Pancreas (tissue), 10 donors: ENCODE measurements at regions not wholly inside any gene's neighbourhood (a gene's known extent, or its start where the extent isn't known, plus 50 kb on each side); places are given as distances from the start of the nearest gene placed in this dataset.

ENCODE experiments used
- ATAC-seq, 4 donors: fragments of 200-7000 bp; cut with Tn5 transposase; one replicate each; pipeline versions ENCODE4 v1.8.0 to v1.9.1; 2020; ENCODE audit warnings: mild to moderate bottlenecking in 4 of 4, moderate library complexity in 4 of 4
- DNase-seq, 6 donors: peaks; one replicate each; pipeline ENCODE4 v3.0.0-alpha.2; 2020
- FAIRE-seq: peaks from 2 replicates; lab custom pipeline; 2012; peaks lifted over from hg19 to GRCh38; lab: Jason Lieb, UNC
- H3K27ac ChIP-seq, 4 donors: fragments of 200-600 bp; sonication (generic); 1 replicate in 3 of 4; 2 replicates in 1 of 4; pipeline versions ENCODE4 v1.5.0 to v1.8.0; 2020
- H3K27me3 ChIP-seq, 4 donors: fragments of 200-600 bp; one replicate each; pipeline ENCODE4 v1.8.0; 2021
- H3K36me3 ChIP-seq, 3 donors: fragments of 200-600 bp; sonication (generic) in 1 of 3; one replicate each; pipeline versions ENCODE4 v1.5.0 to v1.8.0; 2020 to 2021
- H3K4me1 ChIP-seq, 3 donors: fragments of 200-600 bp; one replicate each; pipeline ENCODE4 v1.8.0; 2021
- H3K4me3 ChIP-seq, 4 donors: fragments of 200-600 bp; sonication (generic) in 2 of 4; one replicate each; pipeline versions ENCODE4 v1.5.0 to v1.8.0; 2020 to 2021
- H3K9me3 ChIP-seq, 4 donors: fragments of 200-600 bp; one replicate each; pipeline ENCODE4 v1.8.0; 2021
- WGBS, 2 donors: extraction: QIAGEN DNeasy Blood & Tissue Kit; methylation state at CpG; one replicate each; pipeline ENCODE4 v1.1.7; 2013; 5-methylcytosine and 5-hydroxymethylcytosine counted together
- intact Hi-C, 3 donors: fragments of 100-400 bp; cut with DNase I; formaldehyde crosslinking; loops; one replicate each; pipeline versions ENCODE4 v1.11.1 to v1.14.2; 2022
- TF ChIP-seq, protein P1 (sequence below), 4 donors: fragments of 200-600 bp; sonication (generic) in 3 of 4; IDR thresholded peaks; one replicate each; pipeline versions ENCODE4 v1.5.0 to v1.8.0; 2021; ENCODE audit warnings: antibody characterized with exemption in 4 of 4
- donor health status: healthy with polysubstance abuse.
- donor health status: DM: no; HTN: no; CAD: no; lungs with moderate emphysema.
- donor health status: DM: no; HTN: no; CAD: no.
- donor health status: control.
- donor health status: control.
- donor health status: Bipolar disorder and iron deficiency.
- donor health status: DM: yes; HTN: yes; CAD: no.
- donor health status: DM: no; HTN: no; CAD: no.
- donor health status: DM: no; HTN: no; CAD: no.
- donor health status: DM: yes; HTN: yes; CAD: no.

- WGBS, 2 donors = 36 to 45% methylated on average over 1 of the region's 1 CpG
- Histone ChIP-seq H3K27me3 (no peaks in the 10 kb centered on the region), H3K4me1 (no peaks in the 10 kb centered on the region), H3K4me3 (no peak overlapping the region), H3K27ac (no peak overlapping the region), H3K9me3 (no peaks in the 10 kb centered on the region), H3K36me3 (no peaks in the 10 kb centered on the region)
- no peak for FAIRE-seq
- TF ChIP-seq, protein P1, sequence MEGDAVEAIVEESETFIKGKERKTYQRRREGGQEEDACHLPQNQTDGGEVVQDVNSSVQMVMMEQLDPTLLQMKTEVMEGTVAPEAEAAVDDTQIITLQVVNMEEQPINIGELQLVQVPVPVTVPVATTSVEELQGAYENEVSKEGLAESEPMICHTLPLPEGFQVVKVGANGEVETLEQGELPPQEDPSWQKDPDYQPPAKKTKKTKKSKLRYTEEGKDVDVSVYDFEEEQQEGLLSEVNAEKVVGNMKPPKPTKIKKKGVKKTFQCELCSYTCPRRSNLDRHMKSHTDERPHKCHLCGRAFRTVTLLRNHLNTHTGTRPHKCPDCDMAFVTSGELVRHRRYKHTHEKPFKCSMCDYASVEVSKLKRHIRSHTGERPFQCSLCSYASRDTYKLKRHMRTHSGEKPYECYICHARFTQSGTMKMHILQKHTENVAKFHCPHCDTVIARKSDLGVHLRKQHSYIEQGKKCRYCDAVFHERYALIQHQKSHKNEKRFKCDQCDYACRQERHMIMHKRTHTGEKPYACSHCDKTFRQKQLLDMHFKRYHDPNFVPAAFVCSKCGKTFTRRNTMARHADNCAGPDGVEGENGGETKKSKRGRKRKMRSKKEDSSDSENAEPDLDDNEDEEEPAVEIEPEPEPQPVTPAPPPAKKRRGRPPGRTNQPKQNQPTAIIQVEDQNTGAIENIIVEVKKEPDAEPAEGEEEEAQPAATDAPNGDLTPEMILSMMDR (IDR thresholded peaks at IDR 0.05) = no peak
- intact Hi-C loops = no loop called here
- DNase-seq = no peak
- ATAC-seq = no peak
Observed at GRCh38 chrX:125952973-125953372, 213.1 kb downstream of the DCAF12L2 start.

DNA sequence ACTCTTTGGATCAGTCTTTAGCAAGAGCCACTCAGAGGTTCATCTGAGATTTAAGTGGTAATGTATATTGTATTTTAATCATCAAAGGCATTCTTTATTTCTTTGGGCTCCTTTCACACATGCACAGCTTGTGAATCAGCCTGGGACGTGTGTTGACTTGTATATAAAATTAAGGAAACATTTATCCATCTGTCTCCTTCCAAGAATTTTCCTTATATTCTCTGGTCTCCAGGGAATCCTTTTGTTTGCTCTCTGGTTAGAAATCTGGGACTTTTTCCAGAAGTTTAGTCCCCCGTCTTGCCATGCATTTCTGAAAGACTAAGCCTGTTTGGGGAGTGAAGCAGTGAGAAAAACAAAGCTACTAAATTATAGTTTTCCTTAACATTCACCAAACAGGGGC is 212.3 kb downstream of the DCAF12L2 start:
- no peak for DNase-seq
- no peak for FAIRE-seq
- no peak overlapping the region for H3K27ac ChIP-seq
- TF ChIP-seq, protein P1 (IDR thresholded peaks at IDR 0.05) = no peak
- no peak overlapping the region for H3K4me3 ChIP-seq
- intact Hi-C loops = no loop called here
- no peaks in the 10 kb centered on the region for H3K9me3 ChIP-seq
- 17 to 18% methylated on average over 2 of the region's 2 CpGs for WGBS, 2 donors
- no peaks in the 10 kb centered on the region for H3K36me3 ChIP-seq
- no peak for ATAC-seq
- no peaks in the 10 kb centered on the region for H3K27me3 ChIP-seq
- H3K4me1 ChIP-seq = no peaks in the 10 kb centered on the region

GRCh38 chrX:125954236-125954635 is 211.9 kb downstream of the DCAF12L2 start:
- Histone ChIP-seq H3K4me1 (no peaks in the 10 kb centered on the region), H3K27ac (no peak overlapping the region), H3K27me3 (no peaks in the 10 kb centered on the region), H3K36me3 (no peaks in the 10 kb centered on the region), H3K9me3 (no peaks in the 10 kb centered on the region), H3K4me3 (no peak overlapping the region)
- WGBS, 2 donors = 20 to 21% methylated on average over 3 of the region's 3 CpGs
- DNase-seq (no peak), FAIRE-seq (no peak), ATAC-seq (no peak)
- TF ChIP-seq, protein P1 (IDR thresholded peaks at IDR 0.05) = no peak
- intact Hi-C loops = no loop called here

DNA sequence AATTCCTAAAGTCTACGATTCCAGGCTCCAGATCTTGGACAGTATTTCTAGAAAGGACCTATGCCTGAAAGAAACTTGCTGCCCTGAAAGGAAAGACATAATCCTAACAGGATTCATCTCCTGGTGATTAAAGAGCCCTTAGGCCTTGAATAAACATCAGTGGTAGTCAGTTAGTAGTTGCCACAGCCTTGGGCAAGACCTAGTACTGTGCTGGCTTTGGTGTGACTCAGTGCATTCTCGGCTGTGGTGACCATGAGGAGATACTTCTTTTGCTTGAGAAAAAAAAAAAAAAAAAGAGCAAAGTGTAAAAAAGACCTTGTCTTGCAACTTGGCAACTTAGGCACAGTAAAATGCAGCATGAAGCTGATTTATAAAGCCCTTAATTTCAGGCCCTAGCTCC is 188.2 kb downstream of the DCAF12L2 start:
- DNase-seq (no peak), ATAC-seq (no peak), FAIRE-seq (no peak)
- Histone ChIP-seq H3K4me1 (no peaks in the 10 kb centered on the region), H3K27me3 (peaks cover 0 to 7% (median 0%) of the 10 kb centered on the region in 4 donors), H3K27ac (no peak overlapping the region), H3K36me3 (no peaks in the 10 kb centered on the region), H3K4me3 (no peak overlapping the region), H3K9me3 (no peaks in the 10 kb centered on the region)
- intact Hi-C loops = no loop called here
- TF ChIP-seq, protein P1 (IDR thresholded peaks at IDR 0.05) = no peak
- WGBS, 2 donors = 38 to 59% methylated on average over 2 of the region's 2 CpGs

DNA sequence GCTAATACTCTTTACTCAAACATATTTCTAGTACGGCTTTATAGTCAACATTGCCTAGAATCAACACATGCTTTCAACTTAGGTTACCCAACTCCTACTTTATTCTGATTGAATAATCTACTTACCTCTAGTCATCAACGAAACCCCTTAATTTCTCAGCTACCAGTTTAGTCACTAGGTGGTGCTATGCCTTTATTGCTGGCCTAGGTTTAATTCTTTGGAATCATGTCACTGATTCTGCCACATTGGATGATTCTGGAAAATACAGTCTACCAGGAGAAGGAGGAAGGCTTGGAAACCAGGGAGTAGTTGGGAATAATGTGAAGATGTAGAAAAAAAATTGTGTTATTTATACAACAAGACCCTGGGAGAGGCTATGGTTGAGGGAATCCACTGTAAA is 167.7 kb downstream of the DCAF12L2 start:
- DNase-seq (no peak), ATAC-seq (no peak), FAIRE-seq (no peak)
- H3K36me3 ChIP-seq = no peaks in the 10 kb centered on the region
- no peaks in the 10 kb centered on the region for H3K4me1 ChIP-seq
- TF ChIP-seq, protein P1 (IDR thresholded peaks at IDR 0.05) = no peak
- no peaks in the 10 kb centered on the region for H3K9me3 ChIP-seq
- no peak overlapping the region for H3K4me3 ChIP-seq
- intact Hi-C loops = no loop called here
- WGBS, 2 donors = 2 to 16% methylated on average over 2 of the region's 2 CpGs
- no peak overlapping the region for H3K27ac ChIP-seq
- H3K27me3 ChIP-seq = no peaks in the 10 kb centered on the region
